ENCODE measurements at regions not wholly inside any gene's neighbourhood (a gene's known extent, or its start where the extent isn't known, plus 50 kb on each side); places are given as distances from the start of the nearest gene placed in this dataset.

DNA sequence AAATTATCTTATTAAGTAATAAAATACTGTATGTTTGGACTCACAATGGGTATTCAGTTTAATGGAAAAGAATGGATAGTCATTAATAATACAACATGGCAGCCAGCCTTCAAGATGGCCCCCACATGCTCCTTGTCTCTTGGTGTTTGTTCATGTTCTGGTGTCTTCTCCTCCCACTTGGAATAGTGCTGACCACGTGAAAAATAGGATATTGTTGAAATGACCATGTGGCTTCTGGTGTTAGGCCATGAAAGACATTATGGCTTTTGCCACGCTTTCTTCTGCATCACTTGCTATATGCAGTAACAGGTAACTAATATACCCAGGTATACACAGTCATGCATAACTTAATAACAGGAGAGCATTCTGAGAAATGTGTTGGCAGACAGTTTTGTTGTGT, 341.0 kb downstream of the KCNJ2 start:
- ChIA-PET POLR2A (no interaction called here), CTCF (no interaction called here)
- H3K4me1 Mint-ChIP-seq = peaks cover 9% of the 10 kb centered on the region
- H3K4me3 Mint-ChIP-seq = no peak overlapping the region
- ATAC-seq (no peak), DNase-seq (ENCODE audit: low spot score) (no peak)
- H3K9me3 Mint-ChIP-seq = no peaks in the 10 kb centered on the region
- no peaks in the 10 kb centered on the region for H3K36me3 Mint-ChIP-seq
- no peak overlapping the region for H3K27ac Mint-ChIP-seq
- no peaks in the 10 kb centered on the region for H3K27me3 Mint-ChIP-seq (ENCODE audit: low read depth)
- TF ChIP-seq GABPB1 (CRISPR knock-in tag; IDR thresholded peaks at IDR 0.05) (no peak), ZNF416 (CRISPR knock-in tag; IDR thresholded peaks at IDR 0.05) (no peak), TEAD4 (CRISPR knock-in tag; IDR thresholded peaks at IDR 0.05) (no peak)

DNA sequence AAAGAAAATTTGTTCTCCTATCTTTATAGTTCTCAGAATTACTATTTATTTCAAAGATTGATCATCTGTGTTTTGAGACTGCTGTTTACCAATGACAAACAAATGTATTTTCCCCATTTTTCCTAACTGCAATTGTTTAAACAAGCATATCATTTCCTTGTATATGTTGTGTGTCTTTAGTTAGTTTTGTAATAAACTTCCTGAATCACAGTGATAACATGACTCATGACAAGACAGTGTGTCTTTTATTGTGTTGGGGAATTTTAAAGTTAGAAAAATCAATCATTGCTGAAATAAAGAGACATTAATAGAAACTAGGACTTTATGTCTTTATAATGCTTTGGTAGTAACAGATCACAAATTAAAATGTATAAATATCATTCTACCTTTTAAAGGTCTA, 348.5 kb downstream of the KCNJ2 start:
- ATAC-seq (no peak), DNase-seq (ENCODE audit: low spot score) (no peak)
- Mint-ChIP-seq H3K9me3 (no peaks in the 10 kb centered on the region), H3K27ac (no peak overlapping the region), H3K4me3 (no peak overlapping the region), H3K36me3 (no peaks in the 10 kb centered on the region), H3K27me3 (ENCODE audit: low read depth) (no peaks in the 10 kb centered on the region), H3K4me1 (no peaks in the 10 kb centered on the region; the same call in 1 of the 2 replicates)
- ChIA-PET POLR2A (no interaction called here), CTCF (no interaction called here)
- TF ChIP-seq, protein P1, sequence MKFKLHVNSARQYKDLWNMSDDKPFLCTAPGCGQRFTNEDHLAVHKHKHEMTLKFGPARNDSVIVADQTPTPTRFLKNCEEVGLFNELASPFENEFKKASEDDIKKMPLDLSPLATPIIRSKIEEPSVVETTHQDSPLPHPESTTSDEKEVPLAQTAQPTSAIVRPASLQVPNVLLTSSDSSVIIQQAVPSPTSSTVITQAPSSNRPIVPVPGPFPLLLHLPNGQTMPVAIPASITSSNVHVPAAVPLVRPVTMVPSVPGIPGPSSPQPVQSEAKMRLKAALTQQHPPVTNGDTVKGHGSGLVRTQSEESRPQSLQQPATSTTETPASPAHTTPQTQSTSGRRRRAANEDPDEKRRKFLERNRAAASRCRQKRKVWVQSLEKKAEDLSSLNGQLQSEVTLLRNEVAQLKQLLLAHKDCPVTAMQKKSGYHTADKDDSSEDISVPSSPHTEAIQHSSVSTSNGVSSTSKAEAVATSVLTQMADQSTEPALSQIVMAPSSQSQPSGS (CRISPR knock-in tag; IDR thresholded peaks at IDR 0.05; ENCODE audit: borderline replicate concordance, low read depth) = no peak
- TF ChIP-seq JUN (CRISPR knock-in tag; IDR thresholded peaks at IDR 0.05) (no peak), FOXK1 (CRISPR knock-in tag; IDR thresholded peaks at IDR 0.05) (no peak), ZNF423 (CRISPR knock-in tag; IDR thresholded peaks at IDR 0.05) (no peak), RORB (CRISPR knock-in tag; IDR thresholded peaks at IDR 0.05) (no peak), ZNF138 (CRISPR knock-in tag; conservative IDR thresholded peaks at IDR 0.05) (no peak), SP1 (CRISPR knock-in tag; conservative IDR thresholded peaks at IDR 0.05) (no peak), HMGA2 (CRISPR knock-in tag; IDR thresholded peaks at IDR 0.05) (no peak), MXD4 (CRISPR knock-in tag; IDR thresholded peaks at IDR 0.05; ENCODE audit: borderline replicate concordance) (no peak), NFYB (CRISPR knock-in tag; conservative IDR thresholded peaks at IDR 0.05; ENCODE audit: low read depth) (no peak), GABPB1 (CRISPR knock-in tag; IDR thresholded peaks at IDR 0.05) (no peak), GRHL2 (CRISPR knock-in tag; IDR thresholded peaks at IDR 0.05; ENCODE audit: insufficient replicate concordance, severe bottlenecking) (no peak), EMX1 (CRISPR knock-in tag; IDR thresholded peaks at IDR 0.05) (no peak), NFATC4 (CRISPR knock-in tag; IDR thresholded peaks at IDR 0.05) (no peak)
- TF ChIP-seq, protein P2, sequence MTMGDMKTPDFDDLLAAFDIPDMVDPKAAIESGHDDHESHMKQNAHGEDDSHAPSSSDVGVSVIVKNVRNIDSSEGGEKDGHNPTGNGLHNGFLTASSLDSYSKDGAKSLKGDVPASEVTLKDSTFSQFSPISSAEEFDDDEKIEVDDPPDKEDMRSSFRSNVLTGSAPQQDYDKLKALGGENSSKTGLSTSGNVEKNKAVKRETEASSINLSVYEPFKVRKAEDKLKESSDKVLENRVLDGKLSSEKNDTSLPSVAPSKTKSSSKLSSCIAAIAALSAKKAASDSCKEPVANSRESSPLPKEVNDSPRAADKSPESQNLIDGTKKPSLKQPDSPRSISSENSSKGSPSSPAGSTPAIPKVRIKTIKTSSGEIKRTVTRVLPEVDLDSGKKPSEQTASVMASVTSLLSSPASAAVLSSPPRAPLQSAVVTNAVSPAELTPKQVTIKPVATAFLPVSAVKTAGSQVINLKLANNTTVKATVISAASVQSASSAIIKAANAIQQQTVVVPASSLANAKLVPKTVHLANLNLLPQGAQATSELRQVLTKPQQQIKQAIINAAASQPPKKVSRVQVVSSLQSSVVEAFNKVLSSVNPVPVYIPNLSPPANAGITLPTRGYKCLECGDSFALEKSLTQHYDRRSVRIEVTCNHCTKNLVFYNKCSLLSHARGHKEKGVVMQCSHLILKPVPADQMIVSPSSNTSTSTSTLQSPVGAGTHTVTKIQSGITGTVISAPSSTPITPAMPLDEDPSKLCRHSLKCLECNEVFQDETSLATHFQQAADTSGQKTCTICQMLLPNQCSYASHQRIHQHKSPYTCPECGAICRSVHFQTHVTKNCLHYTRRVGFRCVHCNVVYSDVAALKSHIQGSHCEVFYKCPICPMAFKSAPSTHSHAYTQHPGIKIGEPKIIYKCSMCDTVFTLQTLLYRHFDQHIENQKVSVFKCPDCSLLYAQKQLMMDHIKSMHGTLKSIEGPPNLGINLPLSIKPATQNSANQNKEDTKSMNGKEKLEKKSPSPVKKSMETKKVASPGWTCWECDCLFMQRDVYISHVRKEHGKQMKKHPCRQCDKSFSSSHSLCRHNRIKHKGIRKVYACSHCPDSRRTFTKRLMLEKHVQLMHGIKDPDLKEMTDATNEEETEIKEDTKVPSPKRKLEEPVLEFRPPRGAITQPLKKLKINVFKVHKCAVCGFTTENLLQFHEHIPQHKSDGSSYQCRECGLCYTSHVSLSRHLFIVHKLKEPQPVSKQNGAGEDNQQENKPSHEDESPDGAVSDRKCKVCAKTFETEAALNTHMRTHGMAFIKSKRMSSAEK (CRISPR knock-in tag; IDR thresholded peaks at IDR 0.05; ENCODE audit: borderline replicate concordance) = no peak
- TF ChIP-seq, protein P3, sequence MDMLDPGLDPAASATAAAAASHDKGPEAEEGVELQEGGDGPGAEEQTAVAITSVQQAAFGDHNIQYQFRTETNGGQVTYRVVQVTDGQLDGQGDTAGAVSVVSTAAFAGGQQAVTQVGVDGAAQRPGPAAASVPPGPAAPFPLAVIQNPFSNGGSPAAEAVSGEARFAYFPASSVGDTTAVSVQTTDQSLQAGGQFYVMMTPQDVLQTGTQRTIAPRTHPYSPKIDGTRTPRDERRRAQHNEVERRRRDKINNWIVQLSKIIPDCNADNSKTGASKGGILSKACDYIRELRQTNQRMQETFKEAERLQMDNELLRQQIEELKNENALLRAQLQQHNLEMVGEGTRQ (CRISPR knock-in tag; IDR thresholded peaks at IDR 0.05) = no peak
- TF ChIP-seq, protein P4, sequence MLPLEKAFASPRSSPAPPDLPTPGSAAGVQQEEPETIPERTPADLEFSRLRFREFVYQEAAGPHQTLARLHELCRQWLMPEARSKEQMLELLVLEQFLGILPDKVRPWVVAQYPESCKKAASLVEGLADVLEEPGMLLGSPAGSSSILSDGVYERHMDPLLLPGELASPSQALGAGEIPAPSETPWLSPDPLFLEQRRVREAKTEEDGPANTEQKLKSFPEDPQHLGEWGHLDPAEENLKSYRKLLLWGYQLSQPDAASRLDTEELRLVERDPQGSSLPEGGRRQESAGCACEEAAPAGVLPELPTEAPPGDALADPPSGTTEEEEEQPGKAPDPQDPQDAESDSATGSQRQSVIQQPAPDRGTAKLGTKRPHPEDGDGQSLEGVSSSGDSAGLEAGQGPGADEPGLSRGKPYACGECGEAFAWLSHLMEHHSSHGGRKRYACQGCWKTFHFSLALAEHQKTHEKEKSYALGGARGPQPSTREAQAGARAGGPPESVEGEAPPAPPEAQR (CRISPR knock-in tag; IDR thresholded peaks at IDR 0.05) = no peak
- TF ChIP-seq, protein P5, sequence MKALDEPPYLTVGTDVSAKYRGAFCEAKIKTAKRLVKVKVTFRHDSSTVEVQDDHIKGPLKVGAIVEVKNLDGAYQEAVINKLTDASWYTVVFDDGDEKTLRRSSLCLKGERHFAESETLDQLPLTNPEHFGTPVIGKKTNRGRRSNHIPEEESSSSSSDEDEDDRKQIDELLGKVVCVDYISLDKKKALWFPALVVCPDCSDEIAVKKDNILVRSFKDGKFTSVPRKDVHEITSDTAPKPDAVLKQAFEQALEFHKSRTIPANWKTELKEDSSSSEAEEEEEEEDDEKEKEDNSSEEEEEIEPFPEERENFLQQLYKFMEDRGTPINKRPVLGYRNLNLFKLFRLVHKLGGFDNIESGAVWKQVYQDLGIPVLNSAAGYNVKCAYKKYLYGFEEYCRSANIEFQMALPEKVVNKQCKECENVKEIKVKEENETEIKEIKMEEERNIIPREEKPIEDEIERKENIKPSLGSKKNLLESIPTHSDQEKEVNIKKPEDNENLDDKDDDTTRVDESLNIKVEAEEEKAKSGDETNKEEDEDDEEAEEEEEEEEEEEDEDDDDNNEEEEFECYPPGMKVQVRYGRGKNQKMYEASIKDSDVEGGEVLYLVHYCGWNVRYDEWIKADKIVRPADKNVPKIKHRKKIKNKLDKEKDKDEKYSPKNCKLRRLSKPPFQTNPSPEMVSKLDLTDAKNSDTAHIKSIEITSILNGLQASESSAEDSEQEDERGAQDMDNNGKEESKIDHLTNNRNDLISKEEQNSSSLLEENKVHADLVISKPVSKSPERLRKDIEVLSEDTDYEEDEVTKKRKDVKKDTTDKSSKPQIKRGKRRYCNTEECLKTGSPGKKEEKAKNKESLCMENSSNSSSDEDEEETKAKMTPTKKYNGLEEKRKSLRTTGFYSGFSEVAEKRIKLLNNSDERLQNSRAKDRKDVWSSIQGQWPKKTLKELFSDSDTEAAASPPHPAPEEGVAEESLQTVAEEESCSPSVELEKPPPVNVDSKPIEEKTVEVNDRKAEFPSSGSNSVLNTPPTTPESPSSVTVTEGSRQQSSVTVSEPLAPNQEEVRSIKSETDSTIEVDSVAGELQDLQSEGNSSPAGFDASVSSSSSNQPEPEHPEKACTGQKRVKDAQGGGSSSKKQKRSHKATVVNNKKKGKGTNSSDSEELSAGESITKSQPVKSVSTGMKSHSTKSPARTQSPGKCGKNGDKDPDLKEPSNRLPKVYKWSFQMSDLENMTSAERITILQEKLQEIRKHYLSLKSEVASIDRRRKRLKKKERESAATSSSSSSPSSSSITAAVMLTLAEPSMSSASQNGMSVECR (CRISPR knock-in tag; IDR thresholded peaks at IDR 0.05; ENCODE audit: borderline replicate concordance) = no peak
- TF ChIP-seq, protein P6, sequence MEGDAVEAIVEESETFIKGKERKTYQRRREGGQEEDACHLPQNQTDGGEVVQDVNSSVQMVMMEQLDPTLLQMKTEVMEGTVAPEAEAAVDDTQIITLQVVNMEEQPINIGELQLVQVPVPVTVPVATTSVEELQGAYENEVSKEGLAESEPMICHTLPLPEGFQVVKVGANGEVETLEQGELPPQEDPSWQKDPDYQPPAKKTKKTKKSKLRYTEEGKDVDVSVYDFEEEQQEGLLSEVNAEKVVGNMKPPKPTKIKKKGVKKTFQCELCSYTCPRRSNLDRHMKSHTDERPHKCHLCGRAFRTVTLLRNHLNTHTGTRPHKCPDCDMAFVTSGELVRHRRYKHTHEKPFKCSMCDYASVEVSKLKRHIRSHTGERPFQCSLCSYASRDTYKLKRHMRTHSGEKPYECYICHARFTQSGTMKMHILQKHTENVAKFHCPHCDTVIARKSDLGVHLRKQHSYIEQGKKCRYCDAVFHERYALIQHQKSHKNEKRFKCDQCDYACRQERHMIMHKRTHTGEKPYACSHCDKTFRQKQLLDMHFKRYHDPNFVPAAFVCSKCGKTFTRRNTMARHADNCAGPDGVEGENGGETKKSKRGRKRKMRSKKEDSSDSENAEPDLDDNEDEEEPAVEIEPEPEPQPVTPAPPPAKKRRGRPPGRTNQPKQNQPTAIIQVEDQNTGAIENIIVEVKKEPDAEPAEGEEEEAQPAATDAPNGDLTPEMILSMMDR (IDR thresholded peaks at IDR 0.05) = no peak
